Ishikawa (cell line): ENCODE measurements at regions not wholly inside any gene's neighbourhood (a gene's known extent, or its start where the extent isn't known, plus 50 kb on each side); places are given as distances from the start of the nearest gene placed in this dataset.

ENCODE experiments used
- CREB1 ChIP-seq: IDR thresholded peaks from 2 replicates; pipeline ENCODE4 v1.6.1; 2012; ENCODE audit warnings: low read depth
- EGR1 ChIP-seq: IDR thresholded peaks from 2 replicates; pipeline ENCODE4 v1.6.1; 2012
- EP300 ChIP-seq: IDR thresholded peaks from 2 replicates; pipeline ENCODE4 v1.6.1; 2012; ENCODE audit warnings: borderline replicate concordance
- NFIC ChIP-seq: IDR thresholded peaks from 2 replicates; pipeline ENCODE4 v1.6.1; 2012
- RAD21 ChIP-seq: IDR thresholded peaks from 2 replicates; pipeline ENCODE4 v1.6.1; 2012; ENCODE audit warnings: low read depth
- TAF1 ChIP-seq: IDR thresholded peaks from 2 replicates; pipeline ENCODE4 v1.6.1; 2012; ENCODE audit warnings: low read depth, mild to moderate bottlenecking
- TCF12 ChIP-seq: IDR thresholded peaks from 2 replicates; pipeline ENCODE4 v1.6.1; 2012; ENCODE audit warnings: low read depth
- YY1 ChIP-seq: IDR thresholded peaks from 2 replicates; pipeline ENCODE4 v1.6.1; 2012; ENCODE audit warnings: low read depth
- TF ChIP-seq, protein P1 (sequence below): IDR thresholded peaks from 2 replicates; pipeline ENCODE4 v1.6.1; 2012
- TF ChIP-seq, protein P2 (sequence below): IDR thresholded peaks from 2 replicates; pipeline ENCODE4 v1.6.1; 2012; ENCODE audit warnings: low read depth, mild to moderate bottlenecking
- TF ChIP-seq, protein P3 (sequence below): IDR thresholded peaks from 2 replicates; pipeline ENCODE4 v1.6.1; 2012

DNA sequence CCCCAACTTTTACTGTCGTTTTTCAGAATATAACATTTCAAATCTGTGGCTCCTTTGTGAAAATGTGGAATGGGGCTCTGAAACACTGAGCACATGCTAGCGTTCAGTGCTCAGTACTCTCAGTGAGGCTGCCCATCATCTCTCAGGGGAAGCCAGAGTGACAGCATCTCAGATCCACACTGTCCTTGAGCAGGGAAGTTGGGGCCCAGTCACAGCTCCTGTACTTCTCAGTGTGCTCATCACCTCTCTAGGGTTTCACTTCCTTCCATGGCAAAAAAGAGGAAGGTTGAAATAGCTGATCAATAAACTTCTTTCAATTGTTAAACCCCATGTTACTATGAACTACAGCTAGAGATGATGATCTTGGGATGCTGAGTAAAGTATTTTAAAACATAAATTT is 565.9 kb upstream of the SPRY2 start:
- TF ChIP-seq, protein P1, sequence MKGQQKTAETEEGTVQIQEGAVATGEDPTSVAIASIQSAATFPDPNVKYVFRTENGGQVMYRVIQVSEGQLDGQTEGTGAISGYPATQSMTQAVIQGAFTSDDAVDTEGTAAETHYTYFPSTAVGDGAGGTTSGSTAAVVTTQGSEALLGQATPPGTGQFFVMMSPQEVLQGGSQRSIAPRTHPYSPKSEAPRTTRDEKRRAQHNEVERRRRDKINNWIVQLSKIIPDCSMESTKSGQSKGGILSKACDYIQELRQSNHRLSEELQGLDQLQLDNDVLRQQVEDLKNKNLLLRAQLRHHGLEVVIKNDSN, result no peak
- no peak for TF ChIP-seq RAD21
- TF ChIP-seq NFIC, result no peak
- TF ChIP-seq TCF12, result no peak
- no peak for TF ChIP-seq EGR1
- TF ChIP-seq, protein P2, sequence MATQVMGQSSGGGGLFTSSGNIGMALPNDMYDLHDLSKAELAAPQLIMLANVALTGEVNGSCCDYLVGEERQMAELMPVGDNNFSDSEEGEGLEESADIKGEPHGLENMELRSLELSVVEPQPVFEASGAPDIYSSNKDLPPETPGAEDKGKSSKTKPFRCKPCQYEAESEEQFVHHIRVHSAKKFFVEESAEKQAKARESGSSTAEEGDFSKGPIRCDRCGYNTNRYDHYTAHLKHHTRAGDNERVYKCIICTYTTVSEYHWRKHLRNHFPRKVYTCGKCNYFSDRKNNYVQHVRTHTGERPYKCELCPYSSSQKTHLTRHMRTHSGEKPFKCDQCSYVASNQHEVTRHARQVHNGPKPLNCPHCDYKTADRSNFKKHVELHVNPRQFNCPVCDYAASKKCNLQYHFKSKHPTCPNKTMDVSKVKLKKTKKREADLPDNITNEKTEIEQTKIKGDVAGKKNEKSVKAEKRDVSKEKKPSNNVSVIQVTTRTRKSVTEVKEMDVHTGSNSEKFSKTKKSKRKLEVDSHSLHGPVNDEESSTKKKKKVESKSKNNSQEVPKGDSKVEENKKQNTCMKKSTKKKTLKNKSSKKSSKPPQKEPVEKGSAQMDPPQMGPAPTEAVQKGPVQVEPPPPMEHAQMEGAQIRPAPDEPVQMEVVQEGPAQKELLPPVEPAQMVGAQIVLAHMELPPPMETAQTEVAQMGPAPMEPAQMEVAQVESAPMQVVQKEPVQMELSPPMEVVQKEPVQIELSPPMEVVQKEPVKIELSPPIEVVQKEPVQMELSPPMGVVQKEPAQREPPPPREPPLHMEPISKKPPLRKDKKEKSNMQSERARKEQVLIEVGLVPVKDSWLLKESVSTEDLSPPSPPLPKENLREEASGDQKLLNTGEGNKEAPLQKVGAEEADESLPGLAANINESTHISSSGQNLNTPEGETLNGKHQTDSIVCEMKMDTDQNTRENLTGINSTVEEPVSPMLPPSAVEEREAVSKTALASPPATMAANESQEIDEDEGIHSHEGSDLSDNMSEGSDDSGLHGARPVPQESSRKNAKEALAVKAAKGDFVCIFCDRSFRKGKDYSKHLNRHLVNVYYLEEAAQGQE, result no peak
- TF ChIP-seq, protein P3, sequence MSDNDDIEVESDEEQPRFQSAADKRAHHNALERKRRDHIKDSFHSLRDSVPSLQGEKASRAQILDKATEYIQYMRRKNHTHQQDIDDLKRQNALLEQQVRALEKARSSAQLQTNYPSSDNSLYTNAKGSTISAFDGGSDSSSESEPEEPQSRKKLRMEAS, result no peak
- no peak for TF ChIP-seq YY1
- no peak for TF ChIP-seq TAF1
- no peak for TF ChIP-seq EP300
- TF ChIP-seq CREB1, result no peak
